ENCODE measurements at regions not wholly inside any gene's neighbourhood (a gene's known extent, or its start where the extent isn't known, plus 50 kb on each side); places are given as distances from the start of the nearest gene placed in this dataset.

GRCh38 chr21:38905752-38906151 is 100.0 kb downstream of the ETS2 start:
- no peak for DNase-seq

DNA sequence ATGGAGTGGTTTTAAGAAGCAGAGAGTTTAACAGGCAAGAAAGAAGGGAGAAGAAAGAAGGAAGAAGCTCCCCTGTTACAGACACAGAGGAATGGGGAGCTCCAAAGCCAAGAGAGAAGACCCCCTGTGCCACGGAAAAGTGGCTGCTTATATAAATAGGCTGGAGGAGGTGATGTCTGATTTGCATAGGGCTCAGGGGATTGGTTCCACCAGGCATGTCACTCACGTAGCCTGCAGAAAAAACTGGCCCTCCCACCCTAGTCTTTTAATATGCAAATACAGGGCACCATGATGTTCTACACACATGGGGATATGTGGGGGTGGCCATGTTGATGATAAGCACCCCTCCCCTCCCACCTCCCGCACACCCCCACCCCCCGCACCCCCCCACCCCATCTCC is 99.6 kb downstream of the ETS2 start:
- no peak for DNase-seq

- DNase-seq = no peak
These were observed 98.0 kb downstream of the ETS2 start for GRCh38 chr21:38903690-38904139.

- DNase-seq = no peak
These were observed 97.1 kb downstream of the ETS2 start for GRCh38 chr21:38902608-38903445.

DNA sequence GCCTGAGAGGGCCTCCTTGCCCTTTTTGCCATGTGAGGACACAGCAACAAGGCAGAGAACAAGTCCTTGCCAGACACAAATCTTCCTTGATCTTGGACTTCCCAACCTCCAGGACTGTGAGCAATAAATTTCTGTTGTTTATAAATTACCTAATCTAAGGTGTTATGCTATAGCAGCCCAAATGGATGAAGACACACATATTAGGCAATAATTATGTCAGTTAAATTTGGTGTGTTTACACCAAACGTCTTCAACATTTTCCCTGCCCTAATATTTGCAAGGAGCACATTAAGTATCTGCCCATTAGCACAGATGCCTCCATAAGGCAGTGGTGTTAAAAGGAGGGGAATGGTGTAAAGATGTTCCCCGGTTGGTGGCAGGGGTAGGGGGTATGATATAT is 94.8 kb downstream of the ETS2 start:
- no peak for DNase-seq

DNA sequence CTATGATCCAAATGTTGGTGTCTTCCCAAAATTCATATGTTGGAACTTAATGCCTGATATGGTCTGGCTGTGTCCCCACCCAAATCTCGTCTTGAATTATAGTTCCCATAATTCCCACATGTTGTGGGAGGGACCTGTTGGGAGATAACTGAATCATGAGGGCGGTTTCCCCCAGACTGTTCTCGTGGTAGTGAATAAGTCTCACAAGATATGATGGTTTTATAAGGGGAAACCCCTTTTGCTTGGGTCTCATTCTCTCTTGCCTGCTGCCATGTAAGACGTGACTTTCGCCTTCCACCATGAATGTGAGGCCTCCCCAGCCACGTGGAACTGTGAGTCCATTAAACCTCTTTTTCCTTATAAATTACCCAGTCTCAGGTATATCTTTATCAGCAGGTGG is 94.3 kb downstream of the ETS2 start:
- peak; percentile 56 for DNase-seq

DNA sequence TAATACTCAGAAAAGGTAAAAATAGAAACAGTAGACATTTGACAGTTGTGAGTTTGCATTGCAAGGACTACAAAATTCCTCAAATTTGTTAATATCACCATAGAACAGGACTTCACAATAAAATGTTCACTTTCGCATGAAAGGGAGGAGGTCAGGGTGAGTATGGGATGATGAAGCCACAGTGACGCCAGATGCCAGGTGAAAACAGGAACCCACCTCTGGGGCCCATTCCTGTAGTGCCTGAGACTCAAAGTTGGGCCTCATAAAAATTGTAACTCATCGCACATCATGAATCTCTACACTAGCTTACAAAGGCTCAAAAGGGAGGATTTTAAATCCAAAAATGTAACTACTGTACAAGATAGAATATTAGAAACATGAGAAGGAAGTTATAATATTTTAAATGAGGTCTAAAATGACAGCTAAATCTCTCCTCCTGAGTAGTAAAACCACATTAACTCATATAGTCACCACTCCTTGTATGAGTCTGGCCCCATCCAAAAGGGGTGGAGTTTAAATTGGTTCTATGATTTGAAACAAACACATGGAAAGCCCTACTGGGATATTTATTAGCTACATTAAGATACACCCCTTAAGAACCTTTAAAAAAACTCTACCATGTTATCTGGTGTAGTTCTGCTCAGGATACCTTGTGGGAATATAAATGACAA is 93.7 kb downstream of the ETS2 start:
- DNase-seq = no peak

DNA sequence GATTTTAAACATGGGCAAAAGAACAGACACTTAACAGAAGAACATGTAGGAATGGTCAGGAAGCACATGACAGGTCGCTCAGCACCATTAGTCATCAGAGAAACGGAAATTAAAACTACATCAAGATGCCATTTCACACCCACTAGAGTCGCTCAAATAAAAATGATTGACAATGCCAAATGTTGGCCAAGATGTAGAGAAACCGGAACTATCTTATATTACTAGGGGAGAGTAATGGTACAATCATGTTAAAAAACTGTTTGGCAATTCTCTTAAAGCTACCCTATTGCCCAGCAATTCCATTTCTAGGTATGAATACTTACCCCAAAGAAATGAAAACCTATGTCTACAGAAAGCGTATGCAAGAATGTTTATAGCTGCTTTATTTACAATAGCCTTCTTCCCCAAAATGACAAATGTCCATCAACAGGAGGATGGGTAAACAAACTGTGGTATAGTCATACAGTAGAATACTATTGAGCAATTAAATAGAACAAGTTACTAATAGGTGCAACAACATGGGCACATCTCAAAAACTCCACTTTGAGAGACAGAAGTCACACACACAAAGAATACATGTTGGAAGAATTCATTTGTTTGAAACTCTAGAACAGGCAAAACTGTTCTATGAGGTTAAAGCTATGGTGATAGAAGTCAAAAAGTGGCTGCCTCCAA is 92.8 kb downstream of the ETS2 start:
- DNase-seq = peak; percentile 93

- DNase-seq = no peak
These were observed 92.0 kb downstream of the ETS2 start for GRCh38 chr21:38897532-38898421.

GRCh38 chr21:38894899-38895298 is 89.2 kb downstream of the ETS2 start:
- no peak for DNase-seq

GRCh38 chr21:38888991-38889561 is 83.3 kb downstream of the ETS2 start:
- no peak for DNase-seq

- no peak for DNase-seq
These were observed 82.0 kb downstream of the ETS2 start for GRCh38 chr21:38887749-38888148.

GRCh38 chr21:38887062-38887686 is 81.4 kb downstream of the ETS2 start:
- no peak for DNase-seq

GRCh38 chr21:38885909-38886308 is 80.2 kb downstream of the ETS2 start:
- no peak for DNase-seq

DNA sequence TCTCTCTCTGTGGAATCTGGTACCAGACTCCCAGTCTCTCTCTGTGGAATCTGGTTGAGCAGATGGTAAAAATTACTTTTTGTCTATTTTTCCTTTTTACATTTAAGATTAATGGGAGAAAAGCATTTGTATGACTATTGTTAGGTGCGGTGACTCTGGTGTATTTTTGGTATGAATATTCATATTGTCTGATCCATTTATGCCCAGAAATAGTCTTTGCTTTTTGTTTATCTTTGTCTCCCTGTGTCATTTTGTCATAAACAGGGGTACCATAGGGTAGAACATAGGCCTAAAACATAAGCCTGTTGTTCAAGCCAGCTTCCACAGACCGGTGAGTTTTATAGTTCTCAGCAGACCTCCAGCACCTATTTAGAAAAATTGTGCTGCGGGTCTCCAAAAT is 78.7 kb downstream of the ETS2 start:
- no peak for DNase-seq

- no peak for DNase-seq
These were observed 77.4 kb downstream of the ETS2 start for GRCh38 chr21:38883142-38883541.

DNA sequence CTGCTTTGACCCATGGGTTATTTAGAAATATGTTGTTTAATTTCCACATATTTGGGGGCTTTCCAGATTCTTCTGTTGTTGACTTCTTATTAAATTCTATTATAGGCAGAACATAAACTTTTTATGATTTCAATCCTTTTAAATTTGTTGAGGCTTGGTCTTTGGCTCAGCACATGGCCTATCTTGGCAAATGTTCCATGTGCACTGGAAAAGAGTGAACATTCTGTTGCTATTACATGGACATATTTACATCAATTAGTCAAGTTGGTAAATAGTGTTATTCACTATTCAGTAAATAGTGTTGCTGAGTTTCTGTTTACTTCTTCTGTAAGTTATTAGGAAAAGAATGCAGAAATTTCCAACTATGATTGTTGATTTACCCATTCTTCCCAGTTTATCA is 75.4 kb downstream of the ETS2 start:
- DNase-seq = no peak

- DNase-seq = no peak
These were observed 74.8 kb downstream of the ETS2 start for GRCh38 chr21:38880577-38880966.

DNA sequence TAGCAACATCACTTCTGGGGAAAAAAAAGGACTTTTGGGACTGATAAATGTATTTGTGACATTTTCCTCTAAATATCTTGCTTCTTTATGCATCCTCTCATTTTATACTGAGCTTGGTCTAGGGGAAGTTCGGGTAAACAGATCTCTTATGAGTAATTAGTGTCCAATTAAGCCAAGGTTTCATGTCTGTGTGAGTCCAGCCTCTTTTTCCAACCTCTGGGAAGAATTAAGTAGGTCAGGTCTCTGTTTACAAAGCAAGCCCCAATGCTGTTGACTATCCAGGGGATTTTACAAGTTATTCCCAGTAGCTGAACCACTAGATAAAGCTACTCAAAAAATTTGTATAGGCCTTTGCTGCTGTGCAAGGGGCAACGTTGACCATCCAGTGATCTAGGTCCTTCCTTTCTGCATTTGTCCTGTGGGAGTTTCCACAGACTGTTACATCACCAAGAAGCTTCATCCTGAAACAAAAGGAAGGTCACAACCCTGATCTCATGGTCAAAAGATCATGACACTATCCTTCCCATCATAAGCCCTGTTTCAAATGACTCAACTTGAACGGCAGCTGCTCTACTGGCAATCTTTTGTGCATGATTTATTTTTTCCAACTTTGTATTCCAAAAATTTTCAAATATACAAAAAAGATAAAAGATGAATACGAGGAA is 74.3 kb downstream of the ETS2 start:
- DNase-seq = peak; percentile 87

DNA sequence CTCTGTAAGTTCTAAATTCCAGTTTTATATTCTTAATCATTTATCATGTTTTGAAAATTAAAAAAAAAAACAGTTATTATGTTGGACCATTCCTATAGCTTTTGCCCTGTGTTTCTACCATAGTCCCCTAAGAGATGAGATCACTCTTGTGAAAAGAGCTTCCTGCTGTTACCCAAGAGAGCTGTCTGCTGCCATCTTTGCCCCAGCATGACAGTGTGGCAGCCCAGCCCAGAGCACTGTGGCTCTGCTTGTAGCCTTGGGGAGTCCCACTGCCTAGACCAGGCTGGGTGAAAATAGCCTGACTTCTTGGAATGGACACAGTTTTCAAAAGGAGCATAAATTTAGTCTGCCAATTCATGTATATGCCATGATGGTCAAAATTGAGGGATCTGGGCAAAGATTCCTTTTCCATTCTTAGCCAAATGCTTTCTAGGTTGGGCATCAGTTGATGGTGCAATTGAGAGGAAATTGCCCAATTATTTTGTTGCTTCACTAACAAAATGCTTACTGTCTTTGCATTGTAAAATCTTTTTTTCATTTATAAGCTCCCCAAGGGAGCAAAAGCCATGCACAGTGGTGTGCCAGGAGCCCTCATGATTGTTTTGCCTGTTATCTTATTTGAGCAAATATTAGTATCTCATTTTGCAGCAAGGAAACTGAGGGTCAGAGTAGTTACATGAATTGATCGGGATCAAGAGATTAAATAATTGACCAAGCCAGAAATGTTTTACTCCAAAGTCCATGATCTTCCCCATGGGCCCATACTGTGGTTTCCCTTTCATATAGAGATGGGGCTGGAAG is 72.8 kb downstream of the ETS2 start:
- DNase-seq = peak; percentile 76

All from inflammatory macrophage treated with lipopolysaccharide for 4 hours (primary cell).